Kidney epithelial cell (primary cell): ENCODE measurements at regions not wholly inside any gene's neighbourhood (a gene's known extent, or its start where the extent isn't known, plus 50 kb on each side); places are given as distances from the start of the nearest gene placed in this dataset.

ENCODE experiments used
- DNase-seq: peaks from one replicate; pipeline ENCODE4 v3.0.0-alpha.2; 2010; ENCODE audit warnings: low read depth
- H3K27me3 ChIP-seq: 2 replicates; pipeline ENCODE4 v1.6.0; 2011; ENCODE audit warnings: low read length; ENCODE audit not compliant: control insufficient read depth, insufficient read depth
- H3K36me3 ChIP-seq: 2 replicates; pipeline ENCODE4 v1.5.1; 2011; ENCODE audit warnings: low read length; ENCODE audit not compliant: control insufficient read depth, insufficient read depth
- H3K4me3 ChIP-seq: 2 replicates; pipeline ENCODE4 v1.5.1; 2011; ENCODE audit warnings: low read depth, mild to moderate bottlenecking, control low read depth, low read length
- CTCF ChIP-seq: IDR thresholded peaks from 2 replicates; pipeline ENCODE4 v1.5.1; 2011; ENCODE audit warnings: mild to moderate bottlenecking, moderate library complexity, low read length, control low read depth, inconsistent platforms; ENCODE audit not compliant: insufficient read depth, poor library complexity, severe bottlenecking

GRCh38 chr11:110023711-110024110 lies 69.5 kb upstream of the ZC3H12C start:
- Histone ChIP-seq H3K4me3 (no peak overlapping the region), H3K36me3 (no peaks in the 10 kb centered on the region), H3K27me3 (no peaks in the 10 kb centered on the region)
- no peak for DNase-seq
- no peak for TF ChIP-seq CTCF

- Histone ChIP-seq H3K4me3 (no peak overlapping the region), H3K36me3 (no peaks in the 10 kb centered on the region), H3K27me3 (no peaks in the 10 kb centered on the region)
- no peak for TF ChIP-seq CTCF
- no peak for DNase-seq
Observed at GRCh38 chr11:110026858-110027626, 66.2 kb upstream of the ZC3H12C start.

GRCh38 chr11:110027627-110028371 lies 65.4 kb upstream of the ZC3H12C start:
- Histone ChIP-seq H3K27me3 (no peaks in the 10 kb centered on the region), H3K36me3 (no peaks in the 10 kb centered on the region), H3K4me3 (no peak overlapping the region)
- DNase-seq, result no peak
- TF ChIP-seq CTCF, result no peak

GRCh38 chr11:110028921-110029320 lies 64.3 kb upstream of the ZC3H12C start:
- Histone ChIP-seq H3K36me3 (no peaks in the 10 kb centered on the region), H3K4me3 (no peak overlapping the region), H3K27me3 (no peaks in the 10 kb centered on the region)
- no peak for DNase-seq
- TF ChIP-seq CTCF, result no peak

- no peak for DNase-seq
- no peak overlapping the region for H3K4me3 ChIP-seq
- no peak for TF ChIP-seq CTCF
- H3K36me3 ChIP-seq, result no peaks in the 10 kb centered on the region
- no peaks in the 10 kb centered on the region for H3K27me3 ChIP-seq
Observed at GRCh38 chr11:110029714-110030113, 63.5 kb upstream of the ZC3H12C start.
